HG03442 (cell line): ENCODE measurements at regions not wholly inside any gene's neighbourhood (a gene's known extent, or its start where the extent isn't known, plus 50 kb on each side); places are given as distances from the start of the nearest gene placed in this dataset.
A peak's percentile ranks its signal among the peaks of the same experiment; 100 is the strongest.

Experiments used
- ATAC-seq: cut with Tn5 transposase; IDR thresholded peaks from one replicate; pipeline ENCODE4 v1.9.1; 2021; ENCODE audit warnings: mild to moderate bottlenecking, moderate library complexity; ENCODE audit not compliant: unreplicated experiment

GRCh38 chr18:44467718-44468117 is 213.0 kb upstream of the SETBP1 start:
- ATAC-seq: no peak

GRCh38 chr18:44473394-44474066 is 207.2 kb upstream of the SETBP1 start:
- no peak for ATAC-seq

DNA sequence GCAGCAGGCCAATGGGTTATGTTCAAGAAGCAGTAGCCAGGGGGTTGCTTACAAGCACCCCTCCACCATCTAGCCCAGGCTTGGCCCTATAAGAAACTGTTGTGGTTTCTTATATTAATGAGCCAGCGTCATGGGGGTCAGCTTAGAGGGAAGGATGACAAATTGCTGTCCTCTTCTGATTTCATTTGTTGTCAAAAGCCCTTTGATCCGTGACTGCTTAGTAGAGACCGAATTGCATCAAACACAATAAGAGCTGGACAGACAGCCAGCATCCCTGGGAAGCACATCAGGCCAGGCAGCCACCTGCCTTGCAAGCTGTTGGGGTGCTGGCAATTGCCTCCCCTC is 206.6 kb upstream of the SETBP1 start:
- ATAC-seq: no peak

- ATAC-seq: no peak
Measured at GRCh38 chr18:44474591-44474990, 206.1 kb upstream of the SETBP1 start.

GRCh38 chr18:44482761-44483160 is 197.9 kb upstream of the SETBP1 start:
- no peak for ATAC-seq

- ATAC-seq: no peak
Measured at GRCh38 chr18:44495151-44495550, 185.5 kb upstream of the SETBP1 start.

DNA sequence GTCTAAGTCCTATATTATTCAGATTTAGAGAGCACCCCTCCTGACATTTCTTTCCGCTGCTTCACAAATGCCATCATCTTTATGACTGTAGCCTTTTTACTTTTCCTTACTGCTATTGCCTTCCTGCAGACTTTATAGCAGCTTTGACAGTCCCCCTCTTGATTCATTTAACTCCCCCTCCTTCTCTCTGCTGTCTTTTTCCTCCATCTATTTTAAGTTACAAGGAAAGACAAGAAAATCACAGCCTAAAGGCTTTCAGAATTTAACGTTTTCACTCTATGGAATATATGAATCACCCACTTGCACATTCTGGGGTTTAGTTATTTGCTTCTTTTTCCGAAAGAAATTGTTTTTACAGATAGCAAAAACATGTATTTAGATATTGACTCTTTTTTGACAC is 183.4 kb upstream of the SETBP1 start:
- ATAC-seq: no peak

DNA sequence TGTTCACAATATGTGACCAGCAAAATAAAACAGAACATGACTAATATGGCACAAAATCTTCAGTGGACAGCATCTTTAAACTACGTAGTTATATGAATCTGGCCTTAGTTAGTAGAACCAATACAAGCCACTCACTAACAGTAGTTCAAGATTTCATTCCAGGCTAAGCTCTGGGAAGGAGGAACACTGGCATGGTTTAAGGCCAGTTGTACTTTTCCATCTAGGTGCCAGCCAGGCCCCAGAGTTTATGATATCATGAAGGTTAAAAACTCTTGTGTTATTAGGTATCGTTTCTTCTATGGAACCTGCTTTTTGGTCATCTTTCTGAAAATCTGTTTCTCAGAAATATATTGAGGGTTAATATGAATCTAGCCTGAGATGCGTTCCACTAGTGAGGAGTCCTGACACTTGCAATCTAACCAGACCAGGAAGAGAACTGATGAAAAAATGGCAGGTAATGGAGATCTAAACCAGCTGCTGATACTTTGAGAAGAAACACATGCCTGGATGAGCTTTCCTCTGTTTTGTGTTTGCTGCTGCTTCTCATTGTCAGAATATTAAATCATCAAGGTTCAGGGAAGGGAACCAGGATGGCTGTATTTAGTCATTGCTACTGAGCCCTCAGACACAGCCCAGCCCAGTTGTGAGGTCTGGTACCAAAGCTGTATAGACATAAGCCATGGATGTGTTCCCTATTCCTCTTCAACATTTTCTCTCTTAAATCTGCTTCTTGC is 182.8 kb upstream of the SETBP1 start:
- no peak for ATAC-seq

DNA sequence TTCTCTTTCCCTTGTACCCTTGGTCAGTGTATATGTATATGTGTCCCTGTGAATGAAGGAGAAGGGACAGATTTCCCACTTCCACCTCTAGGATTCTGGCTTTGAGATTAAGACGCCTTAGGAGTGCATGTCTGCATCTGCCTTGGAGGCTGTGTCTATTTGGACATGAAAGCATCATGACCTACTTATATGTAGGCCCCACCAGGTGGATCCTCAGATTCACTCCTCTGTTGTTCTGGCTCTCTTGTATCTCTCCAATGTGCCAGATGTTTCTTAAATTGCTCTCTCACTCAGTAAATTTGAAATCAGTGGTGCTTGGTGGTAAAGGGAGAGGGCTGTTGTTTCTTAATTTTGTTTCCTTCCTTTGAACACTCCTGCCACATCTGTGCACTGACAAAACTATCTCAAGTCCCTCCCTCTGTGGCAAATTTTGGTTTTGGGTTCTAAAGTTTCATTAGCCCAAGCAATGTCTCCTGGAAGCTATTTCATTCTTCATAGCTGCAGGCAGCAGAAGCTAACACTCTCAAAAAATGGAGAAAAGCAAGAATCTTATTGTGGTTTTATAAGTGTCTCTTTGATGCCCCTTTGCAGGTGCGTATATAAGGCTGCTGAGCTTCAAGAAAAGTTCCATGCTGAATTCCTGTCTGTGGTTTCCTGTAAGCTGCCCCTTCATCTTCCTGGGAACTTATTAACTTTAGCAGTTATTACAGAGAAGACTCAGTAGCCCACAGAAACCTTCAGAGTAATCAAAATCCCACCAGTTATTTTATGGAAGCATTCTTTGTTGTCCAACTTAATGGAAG is 179.7 kb upstream of the SETBP1 start:
- ATAC-seq: no peak

- no peak for ATAC-seq
Measured at GRCh38 chr18:44502221-44502620, 178.5 kb upstream of the SETBP1 start.

DNA sequence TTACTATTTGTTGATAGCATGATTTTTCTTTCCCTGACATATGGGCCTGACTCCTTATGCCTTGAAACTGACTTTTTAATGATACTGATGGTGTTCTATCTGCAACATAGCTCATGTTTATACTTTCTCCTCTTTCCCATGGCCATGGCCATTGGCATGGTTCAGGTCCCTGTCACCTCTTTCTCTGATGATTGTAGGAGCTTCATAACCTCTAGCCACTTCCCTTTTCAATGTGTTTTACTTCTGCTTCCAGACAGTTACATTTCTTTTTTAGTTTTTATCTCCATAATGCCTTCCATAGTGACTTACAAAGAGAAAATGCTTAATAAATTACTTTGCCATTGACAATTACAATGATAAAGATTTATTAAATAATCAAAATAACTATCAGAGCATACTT is 177.9 kb upstream of the SETBP1 start:
- ATAC-seq: no peak

DNA sequence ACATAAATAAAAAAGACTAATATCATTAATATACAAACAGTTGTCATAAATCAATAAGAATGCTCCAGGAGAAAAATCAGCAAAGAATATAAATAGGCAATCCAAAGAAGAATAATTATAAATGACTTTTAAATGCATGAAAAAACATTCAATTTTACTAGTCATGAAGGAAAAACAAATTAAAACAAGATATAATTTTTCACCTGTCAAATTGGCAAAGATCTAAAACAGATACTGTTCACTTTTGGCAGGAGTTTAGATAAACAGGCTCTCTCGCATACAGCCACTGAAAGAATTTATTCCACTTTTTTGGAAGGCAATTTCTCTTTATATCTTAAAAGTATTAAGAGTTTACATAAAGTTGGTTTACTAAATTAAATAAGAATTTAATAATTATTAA is 176.8 kb upstream of the SETBP1 start:
- ATAC-seq: no peak

- peak; percentile 72 for ATAC-seq
Measured at GRCh38 chr18:44507729-44508325, 172.9 kb upstream of the SETBP1 start.

- no peak for ATAC-seq
Measured at GRCh38 chr18:44508474-44508873, 172.2 kb upstream of the SETBP1 start.

GRCh38 chr18:44509048-44509447 is 171.6 kb upstream of the SETBP1 start:
- ATAC-seq: no peak

- ATAC-seq: no peak
Measured at GRCh38 chr18:44510390-44510789, 170.3 kb upstream of the SETBP1 start.

DNA sequence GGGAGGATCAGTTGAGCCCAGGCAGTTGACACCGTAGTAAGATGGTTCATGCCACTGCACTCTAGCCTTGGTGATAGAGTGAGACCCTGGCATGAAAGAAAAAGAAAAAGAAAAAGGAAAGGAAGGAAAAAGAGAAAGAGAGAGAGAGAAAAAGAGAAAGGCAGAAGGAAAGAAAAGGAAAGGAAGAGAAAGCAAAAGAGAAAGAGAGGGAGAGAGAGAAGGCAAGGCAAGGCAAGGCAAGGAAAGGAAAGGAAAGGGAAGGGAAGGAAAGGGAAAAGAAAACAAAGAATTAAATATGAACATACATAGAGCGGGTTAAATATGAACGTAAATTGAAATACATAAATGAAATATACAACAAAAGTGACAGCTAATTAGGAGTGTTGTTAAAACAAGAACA is 167.5 kb upstream of the SETBP1 start:
- ATAC-seq: no peak

DNA sequence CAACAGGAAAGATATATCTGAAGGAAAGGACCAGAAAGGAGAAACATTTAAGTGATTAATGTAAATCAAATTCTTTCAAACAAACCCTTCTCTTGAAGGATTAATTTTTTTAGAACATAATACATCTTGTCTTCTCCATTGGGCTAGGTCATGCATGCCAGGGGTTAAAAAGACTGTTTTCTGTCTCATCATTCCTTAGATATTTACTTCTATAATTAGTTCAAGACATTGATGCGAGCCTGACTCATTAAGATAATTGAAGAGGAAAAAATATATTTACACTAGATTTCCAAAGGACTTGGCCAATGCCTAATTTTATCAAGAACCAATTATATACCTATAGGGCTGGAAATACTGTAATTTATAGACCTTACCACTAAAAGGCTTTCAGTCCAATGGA is 166.6 kb upstream of the SETBP1 start:
- no peak for ATAC-seq

DNA sequence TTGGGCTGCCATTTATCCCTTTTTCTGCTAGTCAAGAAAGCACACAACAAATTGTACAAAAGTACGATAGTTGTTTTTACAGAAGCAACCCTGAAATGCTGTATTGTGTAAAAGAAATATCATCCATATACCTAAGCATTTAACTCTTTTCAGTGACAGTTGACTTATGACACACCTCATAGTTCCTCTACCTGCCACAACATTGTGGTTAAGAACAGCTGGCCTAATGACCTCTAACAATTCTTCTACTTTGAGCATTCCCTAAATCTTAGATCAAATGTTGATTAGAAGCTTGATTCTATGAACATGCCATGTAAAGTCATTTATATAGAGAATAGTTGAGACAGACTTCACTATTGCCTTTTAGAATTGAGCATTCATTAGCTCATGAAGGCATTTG is 165.9 kb upstream of the SETBP1 start:
- ATAC-seq: no peak

- ATAC-seq: no peak
Measured at GRCh38 chr18:44516450-44516849, 164.2 kb upstream of the SETBP1 start.

DNA sequence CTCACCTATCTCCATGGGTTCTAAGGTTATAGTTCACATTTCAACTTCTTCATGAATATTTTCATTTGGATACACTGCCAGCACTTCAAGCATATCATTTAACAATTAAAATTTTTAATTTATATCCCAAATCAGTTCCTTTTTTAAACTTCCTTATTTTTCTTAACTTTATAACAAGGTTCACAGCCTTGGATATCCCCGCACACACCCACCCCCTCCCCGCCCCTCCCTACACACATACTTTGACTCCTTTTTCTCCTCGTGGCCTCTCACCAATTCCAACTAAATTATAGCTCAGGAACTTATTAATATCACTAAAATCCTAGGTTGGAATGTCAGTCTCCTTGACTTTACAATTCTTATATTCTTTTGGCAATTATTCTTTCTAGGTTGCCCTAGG is 163.6 kb upstream of the SETBP1 start:
- no peak for ATAC-seq
